ENCODE measurements at regions not wholly inside any gene's neighbourhood (a gene's known extent, or its start where the extent isn't known, plus 50 kb on each side); places are given as distances from the start of the nearest gene placed in this dataset.

DNA sequence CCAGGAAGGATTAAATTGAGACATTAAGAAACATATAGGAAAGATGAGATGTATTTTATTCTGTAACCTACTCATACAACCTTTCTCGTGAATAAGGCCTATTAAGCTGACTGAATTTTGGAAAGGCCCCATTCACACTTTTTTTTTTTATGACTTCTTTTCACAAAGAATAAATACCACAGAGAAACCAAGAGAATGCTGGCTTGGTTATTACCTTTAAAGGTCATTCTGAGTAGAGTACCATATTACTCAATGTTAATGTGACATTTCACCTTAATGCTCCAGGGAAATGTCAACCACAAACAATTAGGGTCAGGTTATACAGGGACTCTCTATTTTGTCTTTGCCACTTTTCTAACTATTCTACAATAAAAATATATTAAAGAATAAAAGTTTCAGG, 204.9 kb upstream of the PTCHD4 start:
- no peak for DNase-seq (ENCODE audit: low read depth in 2 of 3, low spot score in 2 of 3)

DNA sequence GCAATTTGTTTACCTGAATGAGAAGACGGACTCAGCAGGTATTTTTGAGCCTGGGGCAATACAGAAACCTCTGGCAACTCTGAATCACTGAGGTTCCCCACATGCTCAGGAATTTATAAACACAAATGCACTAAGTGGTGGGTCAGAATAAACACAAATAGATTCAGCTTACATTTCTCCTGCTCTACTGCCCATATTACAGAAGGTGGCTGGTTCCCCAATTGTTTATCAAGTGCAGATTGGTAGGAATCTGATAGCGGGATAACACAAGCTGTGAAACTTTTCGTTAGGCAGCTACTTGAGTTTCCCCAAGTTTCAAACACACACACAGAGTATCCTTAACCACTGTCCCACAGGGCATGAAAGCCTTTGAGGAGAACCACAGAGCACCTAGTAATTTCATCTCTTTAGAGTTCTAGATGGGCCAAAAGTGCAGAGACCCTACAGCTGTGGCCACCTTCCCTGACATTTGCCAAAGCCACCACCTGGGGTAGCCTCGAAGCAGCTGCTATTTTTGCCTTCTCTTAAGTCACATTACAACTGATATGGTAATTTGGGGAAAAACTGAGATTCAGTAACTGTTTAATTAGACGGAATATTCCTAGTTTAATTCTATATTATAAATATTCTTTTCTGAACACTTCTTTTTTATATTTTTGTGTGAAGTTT, 204.2 kb upstream of the PTCHD4 start:
- DNase-seq (ENCODE audit: low read depth in 2 of 3, low spot score in 2 of 3) = no peak

DNA sequence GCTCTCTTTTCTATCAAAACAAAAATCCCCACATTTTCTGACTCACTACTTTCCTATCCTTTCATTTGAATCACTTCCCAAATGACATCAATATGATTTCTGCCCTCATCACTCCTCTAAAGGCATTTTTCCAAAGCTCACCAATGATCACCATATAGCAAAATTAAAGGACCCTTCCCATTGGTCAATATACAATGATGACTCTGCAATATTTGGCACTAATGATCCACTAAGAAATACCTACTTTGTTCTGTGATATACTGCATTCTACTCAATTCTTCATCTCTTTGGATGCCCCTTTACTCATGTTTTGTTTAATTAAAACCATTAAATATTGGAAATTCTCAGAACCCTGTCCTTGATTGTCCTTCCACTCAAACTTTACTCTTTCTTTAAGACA, 200.3 kb upstream of the PTCHD4 start:
- DNase-seq (ENCODE audit: low read depth in 2 of 3, low spot score in 2 of 3) = no peak

DNA sequence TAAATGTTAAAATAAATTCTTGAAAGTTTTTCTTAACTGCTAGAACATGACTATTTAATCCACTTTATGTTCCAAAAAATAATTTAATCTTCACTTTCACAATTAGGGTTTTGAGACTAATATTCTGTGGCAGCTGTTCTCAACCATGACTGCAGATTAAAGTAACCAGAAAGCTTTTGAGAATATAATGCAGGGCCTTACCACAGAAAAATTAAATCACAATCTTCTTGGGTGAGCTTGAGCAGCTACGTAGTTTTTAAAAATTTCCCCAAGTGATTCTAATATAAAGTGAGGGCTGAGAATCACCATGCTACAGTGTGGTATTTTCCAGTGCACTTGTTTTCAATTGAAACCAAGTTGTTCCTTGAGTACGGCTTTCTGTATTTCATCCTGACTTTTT, 196.6 kb upstream of the PTCHD4 start:
- DNase-seq (ENCODE audit: low read depth in 2 of 3, low spot score in 2 of 3) = no peak

DNA sequence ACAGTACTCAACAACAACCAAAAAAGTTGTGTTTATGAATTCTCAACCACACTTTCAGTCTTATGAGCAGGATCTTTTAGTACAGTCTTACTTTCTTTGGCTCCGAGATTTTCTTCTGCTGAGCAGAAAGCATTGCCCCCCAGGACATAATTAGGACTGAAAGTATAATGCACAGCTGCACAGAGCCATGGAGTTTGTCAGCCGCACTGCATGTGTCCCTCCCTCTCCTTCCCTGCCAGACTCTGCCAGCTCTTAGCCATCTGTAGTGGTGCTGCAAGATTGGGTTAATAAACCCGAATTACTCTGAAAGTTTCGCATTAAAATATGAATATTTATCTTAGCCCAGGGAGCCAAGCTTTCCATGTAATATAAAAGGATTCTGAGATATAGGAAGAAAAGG, 179.6 kb upstream of the PTCHD4 start:
- DNase-seq (ENCODE audit: low read depth in 2 of 3, low spot score in 2 of 3) = no peak

DNA sequence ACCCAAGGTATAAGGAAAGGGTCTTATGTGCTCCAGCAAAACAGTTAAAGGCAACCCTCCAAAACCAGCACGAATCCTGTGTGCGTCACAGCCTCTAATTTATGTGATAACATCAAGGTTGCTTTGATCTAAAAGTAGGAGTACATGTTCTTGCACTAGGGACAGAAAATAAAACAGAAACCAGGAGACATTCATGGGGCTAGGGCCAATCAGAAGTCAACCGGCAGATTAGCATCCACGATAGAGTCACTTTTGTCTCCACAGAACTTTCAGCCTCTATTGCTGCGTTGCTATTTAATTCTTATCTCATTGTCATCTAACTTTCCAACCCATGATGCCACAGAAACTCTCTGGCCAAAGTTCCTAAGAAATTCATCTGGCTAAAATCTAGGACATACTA, 178.8 kb upstream of the PTCHD4 start:
- DNase-seq (ENCODE audit: low read depth in 2 of 3, low spot score in 2 of 3) = no peak

DNA sequence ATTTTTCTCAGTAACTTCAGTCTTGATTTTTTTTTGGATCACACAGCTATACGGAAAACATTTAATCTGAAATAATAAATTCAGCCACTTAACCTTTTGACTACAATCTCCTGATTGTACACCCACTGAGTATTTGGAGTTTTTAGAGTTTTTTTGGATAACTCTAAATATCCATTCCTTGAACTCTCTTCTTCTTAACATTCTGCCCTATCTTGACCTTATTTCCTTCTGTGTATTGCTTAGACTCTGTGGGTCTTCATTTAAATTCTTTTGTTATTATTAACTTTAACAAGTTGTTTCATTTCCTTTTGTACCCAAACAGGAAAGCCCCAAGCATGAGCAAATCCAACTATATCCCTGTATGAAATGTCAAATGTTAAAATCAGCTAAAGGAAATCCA, 170.2 kb upstream of the PTCHD4 start:
- DNase-seq (ENCODE audit: low read depth in 2 of 3, low spot score in 2 of 3) = no peak

DNA sequence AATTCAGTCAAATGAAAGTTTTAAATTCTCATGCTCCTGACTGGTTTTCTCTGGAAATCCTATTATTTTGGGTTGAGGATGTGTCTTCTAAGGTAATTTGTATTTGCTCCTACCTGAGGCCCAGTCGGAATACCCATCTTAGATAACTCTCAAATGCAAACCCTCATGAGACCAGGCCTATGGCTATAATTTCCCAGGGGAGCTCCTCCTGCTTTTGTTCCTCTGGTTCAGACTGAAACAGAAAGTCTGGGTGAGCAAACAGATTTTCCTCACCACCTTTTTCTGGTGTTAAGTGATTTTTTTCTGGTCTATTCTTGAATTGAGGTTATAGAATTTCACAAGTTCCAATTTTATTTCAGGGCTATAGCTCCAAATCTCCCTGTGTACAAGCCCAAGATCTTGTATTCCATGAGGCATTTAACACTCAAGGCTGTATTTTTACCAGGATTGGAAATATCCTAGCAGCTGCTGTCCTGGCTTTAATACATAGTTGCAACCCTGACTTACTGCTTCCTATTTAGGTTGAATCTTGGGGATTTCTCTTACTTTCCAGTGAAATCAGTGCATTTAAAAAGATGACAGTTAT, 169.1 kb upstream of the PTCHD4 start:
- DNase-seq (ENCODE audit: low read depth in 2 of 3, low spot score in 2 of 3) = no peak

DNA sequence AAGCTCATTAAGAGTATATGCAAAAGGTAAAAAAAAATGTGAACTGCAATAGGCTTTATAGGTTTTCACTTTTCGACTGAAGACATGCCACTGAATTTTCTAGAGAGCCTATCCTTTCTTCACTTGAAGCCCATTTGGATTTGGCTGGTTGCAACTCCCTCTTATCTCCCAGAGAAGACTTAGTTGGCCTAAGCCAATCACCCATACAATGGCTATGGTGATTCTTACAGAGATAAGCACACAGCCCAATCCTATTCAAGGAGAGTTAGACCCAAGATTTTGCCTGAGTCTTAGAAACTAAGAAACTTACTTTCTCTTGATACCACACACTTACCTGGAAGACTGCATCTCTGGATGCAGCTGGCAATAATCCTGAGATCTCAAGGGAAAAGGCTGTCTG, 167.3 kb upstream of the PTCHD4 start:
- DNase-seq (ENCODE audit: low read depth in 2 of 3, low spot score in 2 of 3) = no peak

DNA sequence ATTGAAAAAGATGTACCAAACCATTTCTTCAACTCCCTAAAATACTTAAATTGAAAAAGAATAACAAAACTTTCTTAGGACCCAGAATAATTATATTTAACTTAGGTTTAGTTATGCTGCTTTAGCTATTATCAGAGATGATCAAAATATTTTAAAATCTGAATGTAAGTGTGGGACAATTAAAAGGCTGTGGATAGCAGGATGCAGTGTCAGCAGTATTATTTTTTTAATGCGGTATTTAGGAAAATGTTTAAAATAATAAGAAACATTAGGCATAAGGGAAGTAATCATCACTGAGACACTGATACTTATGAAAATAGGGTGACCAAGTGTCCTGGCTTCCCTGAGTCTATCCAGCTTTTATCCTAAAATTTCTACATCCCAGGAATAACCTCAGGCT, 161.5 kb upstream of the PTCHD4 start:
- DNase-seq (ENCODE audit: low read depth in 2 of 3, low spot score in 2 of 3) = no peak

DNA sequence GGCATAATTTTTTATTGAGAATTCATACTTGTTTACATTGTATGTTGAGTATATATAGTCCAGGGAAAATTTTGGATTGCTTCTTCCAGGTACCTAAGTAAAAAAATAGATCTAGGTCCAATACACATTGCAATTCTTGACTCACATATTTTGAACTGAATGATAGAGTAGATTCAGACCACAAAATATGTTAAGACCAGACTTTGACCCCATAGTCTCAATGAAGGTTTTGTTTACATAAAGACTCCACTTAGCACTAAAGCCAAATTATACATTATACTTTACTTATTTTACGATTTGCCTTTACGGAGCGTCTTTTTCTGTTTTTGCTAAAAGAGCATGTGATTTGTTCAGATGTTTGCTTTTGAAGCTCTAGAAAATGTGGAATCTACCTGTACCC, 144.1 kb upstream of the PTCHD4 start:
- DNase-seq (ENCODE audit: low read depth in 2 of 3, low spot score in 2 of 3) = no peak

DNA sequence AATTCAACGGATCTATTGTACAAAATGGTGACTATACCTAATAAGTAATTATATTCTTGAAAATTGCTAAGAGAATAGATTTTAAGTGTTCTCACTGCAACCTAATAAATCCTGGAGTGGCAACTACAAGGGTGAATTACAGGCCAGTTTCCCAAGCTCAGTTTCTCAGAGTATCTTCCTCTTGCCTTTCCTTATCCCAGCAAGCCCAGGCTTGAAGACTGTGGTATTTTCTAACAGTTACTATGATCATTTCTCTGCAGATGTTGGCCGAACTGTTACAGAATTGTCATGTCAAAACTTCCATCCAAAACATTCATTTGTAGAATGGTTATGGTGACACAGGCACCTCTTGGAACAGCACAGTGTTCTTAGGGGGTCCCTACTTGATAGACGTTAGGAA, 138.1 kb upstream of the PTCHD4 start:
- DNase-seq (ENCODE audit: low read depth in 2 of 3, low spot score in 2 of 3) = no peak

DNA sequence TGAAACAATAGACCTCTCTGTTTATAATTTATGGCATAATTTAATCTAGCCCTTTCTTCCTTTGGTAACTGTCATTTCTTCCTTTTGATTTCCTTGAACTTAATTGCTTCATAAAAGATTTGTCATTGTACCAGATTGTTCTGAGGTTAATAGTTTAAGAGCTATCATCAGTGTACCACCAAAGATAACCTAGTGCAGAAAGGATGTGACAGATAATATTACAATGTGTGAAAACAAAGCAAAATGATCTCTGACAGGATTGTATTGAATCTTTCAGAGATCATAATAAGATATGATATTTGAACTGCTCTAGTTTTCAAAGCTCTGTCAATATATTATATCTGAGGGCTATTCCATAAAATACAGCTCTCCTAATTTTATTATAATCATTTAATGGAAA, 132.1 kb upstream of the PTCHD4 start:
- DNase-seq (ENCODE audit: low read depth in 2 of 3, low spot score in 2 of 3) = no peak

DNA sequence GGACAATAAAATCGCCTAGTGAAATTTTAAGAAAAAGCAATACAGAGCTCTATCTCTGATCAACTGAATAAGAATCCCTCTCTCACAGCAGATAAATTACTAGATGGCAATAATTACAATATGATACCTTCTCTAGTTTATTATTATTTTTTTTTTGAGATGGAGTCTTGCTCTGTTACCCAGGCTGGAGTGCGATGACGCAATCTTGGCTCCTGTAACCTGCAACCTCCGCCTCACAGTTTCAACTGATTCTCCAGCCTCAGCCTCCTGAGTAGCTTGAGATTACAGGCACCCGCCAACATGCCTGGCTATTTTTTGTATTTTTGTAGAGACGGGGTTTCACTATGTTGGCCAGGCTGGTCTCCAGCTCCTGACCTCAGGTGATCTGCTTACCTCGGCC, 129.3 kb upstream of the PTCHD4 start:
- no peak for DNase-seq (ENCODE audit: low read depth in 2 of 3, low spot score in 2 of 3)

DNA sequence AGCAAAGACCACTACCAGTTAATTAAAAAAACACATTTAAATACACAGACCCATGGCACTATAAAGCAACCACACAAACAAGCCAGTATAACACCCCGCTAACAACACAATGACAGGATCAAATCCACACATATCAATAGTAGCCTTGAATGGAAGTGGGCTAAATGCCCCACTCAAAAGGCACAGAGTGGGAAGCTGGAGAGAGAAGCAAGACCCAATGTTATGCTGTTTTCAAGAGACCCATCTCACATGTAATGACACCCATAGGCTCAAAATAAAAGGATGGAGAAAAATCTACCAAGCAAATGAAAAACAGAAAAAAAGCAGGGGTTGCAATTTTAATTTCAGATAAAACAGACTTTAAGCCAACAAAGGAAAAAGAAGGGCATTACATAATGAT, 125.4 kb upstream of the PTCHD4 start:
- no peak for DNase-seq (ENCODE audit: low read depth in 2 of 3, low spot score in 2 of 3)

DNA sequence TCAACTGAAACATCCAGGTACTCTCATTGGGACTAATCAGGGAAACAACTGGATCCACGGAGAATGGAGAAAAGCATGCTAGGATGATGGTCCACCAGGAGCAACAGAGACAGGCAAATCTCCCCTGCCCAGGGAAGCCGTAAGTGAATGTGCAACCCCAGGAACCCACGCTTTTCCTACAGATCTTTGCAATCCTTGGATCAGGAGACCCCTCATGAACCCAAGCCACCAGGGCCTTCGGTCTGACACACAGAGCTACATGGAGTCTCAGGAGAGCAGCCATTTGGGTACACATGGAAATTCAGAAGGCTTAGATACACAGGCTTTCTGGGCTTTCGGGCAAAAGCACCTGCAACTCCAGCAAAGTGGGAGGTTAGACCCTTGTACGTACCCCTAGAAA, 122.1 kb upstream of the PTCHD4 start:
- no peak for DNase-seq (ENCODE audit: low read depth in 2 of 3, low spot score in 2 of 3)

DNA sequence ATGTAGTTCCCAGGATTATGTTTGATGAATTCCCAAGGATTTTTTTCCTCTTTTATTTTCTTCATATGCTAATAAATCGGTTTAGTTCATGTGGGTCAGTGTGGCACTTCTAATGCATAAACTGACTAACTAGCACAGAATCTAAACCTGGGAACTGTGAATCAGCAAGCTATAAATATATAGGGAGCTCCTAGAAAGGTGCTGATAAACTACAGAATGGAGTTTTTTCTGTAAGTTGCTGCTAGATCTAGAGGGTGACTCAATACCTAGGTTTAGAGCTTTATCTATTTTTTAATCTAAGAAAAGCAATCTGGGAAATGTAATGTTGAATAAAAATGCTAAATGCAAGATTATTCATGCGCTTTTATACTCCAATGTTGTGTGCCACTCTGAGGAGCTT, 118.8 kb upstream of the PTCHD4 start:
- no peak for DNase-seq (ENCODE audit: low read depth in 2 of 3, low spot score in 2 of 3)

DNA sequence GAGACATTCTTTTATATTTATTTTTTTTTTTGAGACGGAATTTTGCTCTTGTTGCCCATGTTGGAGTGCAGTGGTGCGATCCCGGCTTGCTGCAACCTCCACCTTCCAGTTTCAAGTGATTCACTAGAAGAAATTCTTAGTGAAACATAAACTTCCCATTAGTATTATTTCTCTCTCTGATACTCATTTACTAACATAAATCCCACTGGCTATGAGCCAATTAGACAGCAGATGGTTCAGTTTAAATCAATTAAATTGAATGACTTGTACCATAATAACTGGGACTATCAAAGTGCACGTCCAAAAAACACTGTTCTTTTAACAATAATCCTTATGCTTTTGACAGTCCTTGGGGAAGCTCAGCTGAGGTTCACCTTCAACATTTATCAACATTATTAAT, 111.2 kb upstream of the PTCHD4 start:
- no peak for DNase-seq (ENCODE audit: low read depth in 2 of 3, low spot score in 2 of 3)

DNA sequence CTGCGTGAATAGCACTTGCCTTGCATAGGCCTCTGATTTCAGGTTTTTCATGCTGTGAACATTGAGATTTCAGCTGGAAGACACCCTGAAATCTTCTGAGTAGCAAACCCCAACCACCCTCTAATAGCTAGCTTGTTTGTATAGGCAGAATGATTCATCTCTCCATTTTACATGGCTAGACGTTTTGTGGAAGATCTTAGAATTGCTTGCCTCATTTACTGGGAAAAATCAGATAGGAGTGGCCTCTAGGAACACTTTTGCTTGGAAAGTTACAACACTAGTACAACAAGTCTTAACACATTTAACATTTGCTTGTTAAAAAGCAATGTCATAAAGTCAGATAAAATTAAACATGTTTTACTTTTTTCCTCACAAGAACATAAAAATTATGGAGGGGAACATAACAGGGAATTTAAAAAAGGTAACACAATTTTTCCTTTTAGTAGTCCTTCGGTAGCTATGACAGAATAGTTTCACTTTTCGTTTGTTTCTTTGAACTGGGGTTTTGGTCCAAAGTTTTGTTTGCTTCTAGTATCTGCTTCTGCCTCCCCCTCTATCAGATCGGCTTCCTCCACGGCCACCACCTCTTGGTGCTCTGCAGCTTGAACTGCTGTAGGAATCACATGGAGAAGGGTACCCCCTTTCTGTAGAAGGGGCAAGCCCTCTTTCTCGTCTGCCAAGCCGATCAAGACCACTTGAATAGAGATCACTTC, 102.2 kb upstream of the PTCHD4 start:
- DNase-seq (ENCODE audit: low read depth in 2 of 3, low spot score in 2 of 3) = no peak

DNA sequence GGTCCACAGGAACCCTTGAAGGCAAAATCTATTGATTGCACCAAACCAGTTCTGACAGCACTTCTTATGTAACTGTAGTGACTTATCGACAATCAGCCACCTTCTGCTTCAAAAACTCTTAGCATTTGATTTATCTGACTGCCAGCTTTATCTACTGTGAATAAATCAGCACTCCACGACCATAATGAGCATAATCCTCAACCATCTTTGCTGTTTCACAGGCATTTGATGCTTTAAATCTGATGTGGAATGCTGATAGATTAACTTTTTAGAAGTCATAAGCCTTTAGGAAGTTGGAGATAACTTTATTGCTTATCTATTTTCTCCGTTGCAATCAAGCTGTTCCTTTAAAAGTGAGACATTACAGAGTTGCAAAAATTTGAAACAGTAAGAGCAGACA, 101.5 kb upstream of the PTCHD4 start:
- no peak for DNase-seq (ENCODE audit: low read depth in 2 of 3, low spot score in 2 of 3)

DNA sequence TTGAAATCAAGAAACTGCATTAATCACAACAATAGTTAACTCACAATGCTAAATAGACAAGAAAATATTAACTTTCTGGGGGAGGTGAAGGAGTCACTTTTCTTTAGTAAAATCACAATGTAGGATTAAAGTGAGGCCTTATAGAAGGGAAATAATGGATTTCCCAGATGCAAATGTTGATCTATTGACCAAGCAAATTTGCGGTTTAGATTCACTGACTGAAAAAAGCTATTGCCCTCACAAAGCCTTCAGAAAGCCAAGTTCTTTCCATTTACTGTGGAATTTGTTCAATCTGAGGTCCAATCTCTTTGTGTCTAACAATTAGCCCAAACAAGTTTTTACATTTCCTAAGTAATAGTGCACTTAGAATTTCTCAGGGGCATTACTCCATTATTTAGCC, 95.1 kb upstream of the PTCHD4 start:
- no peak for DNase-seq (ENCODE audit: low read depth in 2 of 3, low spot score in 2 of 3)

DNA sequence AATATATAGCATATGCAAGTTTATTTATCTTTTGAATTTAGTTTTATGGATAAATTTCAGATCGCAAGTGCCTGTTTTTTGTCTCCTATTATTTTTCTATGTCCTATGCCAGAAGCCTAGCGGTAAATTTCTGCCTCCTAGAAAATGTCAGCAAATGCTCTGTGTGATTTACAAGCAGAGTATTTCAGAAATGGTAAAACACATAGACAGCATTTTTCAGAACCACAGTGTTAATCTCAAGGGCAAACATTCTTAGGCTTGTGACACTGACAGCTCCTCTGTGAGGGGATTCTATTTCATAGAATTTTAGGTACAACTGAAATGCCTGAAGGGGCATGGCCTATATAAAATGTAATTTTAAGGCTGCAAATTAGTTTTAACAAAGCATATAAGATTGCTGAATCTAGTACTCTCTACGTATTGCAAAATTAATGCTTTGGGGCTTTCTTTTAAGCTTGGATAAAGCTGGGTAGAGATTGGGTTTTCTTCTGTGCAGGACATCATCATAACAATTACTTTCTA, 89.9 kb upstream of the PTCHD4 start:
- DNase-seq (ENCODE audit: low read depth in 2 of 3, low spot score in 2 of 3) = no peak

Data from hematopoietic multipotent progenitor cell (in vitro differentiated cells).